ENCODE measurements at regions not wholly inside any gene's neighbourhood (a gene's known extent, or its start where the extent isn't known, plus 50 kb on each side); places are given as distances from the start of the nearest gene placed in this dataset.
"Not testable (repeated sequence)": the region's sequence is repeated elsewhere in the genome, so short reads cannot be mapped to it uniquely, and the experiment has no call there.

DNA sequence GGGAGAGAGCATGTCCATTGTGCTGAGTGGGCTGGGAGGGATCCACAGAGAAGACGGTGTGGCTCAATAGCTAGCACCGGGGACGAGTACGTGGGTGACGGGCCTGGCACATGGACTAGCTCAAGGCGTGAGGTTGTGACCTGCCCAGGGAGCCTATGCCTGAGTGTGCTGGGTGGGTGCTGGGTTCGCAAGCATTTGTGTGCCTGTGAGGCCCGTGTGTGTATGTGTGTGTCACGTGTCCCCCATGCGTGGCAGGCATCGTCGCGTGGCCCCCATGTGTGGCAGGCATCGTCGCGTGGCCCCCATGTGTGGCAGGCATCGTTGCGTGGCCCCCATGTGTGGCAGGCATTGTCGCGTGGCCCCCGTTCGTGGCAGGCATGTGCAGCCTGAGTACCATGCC is 109.2 kb downstream of the TMEM121 start:
- peaks cover 7% of the 10 kb centered on the region for H3K27me3 ChIP-seq (ENCODE audit: insufficient read depth, low read depth, severe bottlenecking)
- H3K9me3 ChIP-seq (ENCODE audit: severe bottlenecking), result peaks cover 13% of the 10 kb centered on the region
- no peaks in the 10 kb centered on the region for H3K36me3 ChIP-seq
- TF ChIP-seq, protein P1, sequence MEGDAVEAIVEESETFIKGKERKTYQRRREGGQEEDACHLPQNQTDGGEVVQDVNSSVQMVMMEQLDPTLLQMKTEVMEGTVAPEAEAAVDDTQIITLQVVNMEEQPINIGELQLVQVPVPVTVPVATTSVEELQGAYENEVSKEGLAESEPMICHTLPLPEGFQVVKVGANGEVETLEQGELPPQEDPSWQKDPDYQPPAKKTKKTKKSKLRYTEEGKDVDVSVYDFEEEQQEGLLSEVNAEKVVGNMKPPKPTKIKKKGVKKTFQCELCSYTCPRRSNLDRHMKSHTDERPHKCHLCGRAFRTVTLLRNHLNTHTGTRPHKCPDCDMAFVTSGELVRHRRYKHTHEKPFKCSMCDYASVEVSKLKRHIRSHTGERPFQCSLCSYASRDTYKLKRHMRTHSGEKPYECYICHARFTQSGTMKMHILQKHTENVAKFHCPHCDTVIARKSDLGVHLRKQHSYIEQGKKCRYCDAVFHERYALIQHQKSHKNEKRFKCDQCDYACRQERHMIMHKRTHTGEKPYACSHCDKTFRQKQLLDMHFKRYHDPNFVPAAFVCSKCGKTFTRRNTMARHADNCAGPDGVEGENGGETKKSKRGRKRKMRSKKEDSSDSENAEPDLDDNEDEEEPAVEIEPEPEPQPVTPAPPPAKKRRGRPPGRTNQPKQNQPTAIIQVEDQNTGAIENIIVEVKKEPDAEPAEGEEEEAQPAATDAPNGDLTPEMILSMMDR (IDR thresholded peaks at IDR 0.05; ENCODE audit: low read depth, low read length), result no peak
- H3K4me3 ChIP-seq (ENCODE audit: low read depth, low read length), result no peak overlapping the region
- H3K27ac ChIP-seq, result no peak overlapping the region
- DNase-seq, result no peak

- H3K27me3 ChIP-seq (ENCODE audit: insufficient read depth, low read depth, severe bottlenecking); H3K4me3 ChIP-seq (ENCODE audit: low read depth, low read length); DNase-seq; H3K36me3 ChIP-seq; H3K27ac ChIP-seq: not testable (repeated sequence)
- peaks cover 12% of the 10 kb centered on the region for H3K9me3 ChIP-seq (ENCODE audit: severe bottlenecking)
These were observed 109.6 kb downstream of the TMEM121 start for GRCh38 chr14:105636021-105636420.

- no peak overlapping the region for H3K27ac ChIP-seq
- no peak overlapping the region for H3K4me3 ChIP-seq (ENCODE audit: low read depth, low read length)
- H3K36me3 ChIP-seq, result no peaks in the 10 kb centered on the region
- TF ChIP-seq, protein P1 (IDR thresholded peaks at IDR 0.05; ENCODE audit: low read depth, low read length), result no peak
- peaks cover 6% of the 10 kb centered on the region for H3K9me3 ChIP-seq (ENCODE audit: severe bottlenecking)
- H3K27me3 ChIP-seq (ENCODE audit: insufficient read depth, low read depth, severe bottlenecking), result peaks cover 6% of the 10 kb centered on the region
- no peak for DNase-seq
These were observed 110.6 kb downstream of the TMEM121 start for GRCh38 chr14:105636935-105637334.

DNA sequence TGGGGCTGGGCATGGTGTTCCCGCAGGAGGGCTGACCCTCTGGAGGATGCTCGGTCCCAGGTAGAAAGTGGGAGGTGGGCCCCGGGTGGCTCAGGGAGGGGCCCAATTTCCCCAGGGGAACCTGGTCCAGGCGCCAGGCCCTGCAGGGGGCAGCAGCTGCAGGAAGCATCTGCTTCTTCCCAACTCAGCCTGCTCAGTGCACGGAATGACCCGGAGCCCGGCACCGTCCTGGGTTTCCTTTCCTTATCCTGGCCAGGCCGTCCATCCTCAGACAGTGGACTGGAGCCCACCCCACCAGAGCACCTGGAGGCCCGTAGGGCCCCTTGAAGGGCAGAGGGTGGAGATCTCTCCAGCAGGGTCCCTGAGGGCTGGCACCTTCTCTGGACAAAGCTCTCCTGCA is 111.0 kb downstream of the TMEM121 start:
- not testable (repeated sequence) for H3K27ac ChIP-seq; H3K4me3 ChIP-seq (ENCODE audit: low read depth, low read length); H3K36me3 ChIP-seq; H3K27me3 ChIP-seq (ENCODE audit: insufficient read depth, low read depth, severe bottlenecking); DNase-seq; H3K9me3 ChIP-seq (ENCODE audit: severe bottlenecking)

DNA sequence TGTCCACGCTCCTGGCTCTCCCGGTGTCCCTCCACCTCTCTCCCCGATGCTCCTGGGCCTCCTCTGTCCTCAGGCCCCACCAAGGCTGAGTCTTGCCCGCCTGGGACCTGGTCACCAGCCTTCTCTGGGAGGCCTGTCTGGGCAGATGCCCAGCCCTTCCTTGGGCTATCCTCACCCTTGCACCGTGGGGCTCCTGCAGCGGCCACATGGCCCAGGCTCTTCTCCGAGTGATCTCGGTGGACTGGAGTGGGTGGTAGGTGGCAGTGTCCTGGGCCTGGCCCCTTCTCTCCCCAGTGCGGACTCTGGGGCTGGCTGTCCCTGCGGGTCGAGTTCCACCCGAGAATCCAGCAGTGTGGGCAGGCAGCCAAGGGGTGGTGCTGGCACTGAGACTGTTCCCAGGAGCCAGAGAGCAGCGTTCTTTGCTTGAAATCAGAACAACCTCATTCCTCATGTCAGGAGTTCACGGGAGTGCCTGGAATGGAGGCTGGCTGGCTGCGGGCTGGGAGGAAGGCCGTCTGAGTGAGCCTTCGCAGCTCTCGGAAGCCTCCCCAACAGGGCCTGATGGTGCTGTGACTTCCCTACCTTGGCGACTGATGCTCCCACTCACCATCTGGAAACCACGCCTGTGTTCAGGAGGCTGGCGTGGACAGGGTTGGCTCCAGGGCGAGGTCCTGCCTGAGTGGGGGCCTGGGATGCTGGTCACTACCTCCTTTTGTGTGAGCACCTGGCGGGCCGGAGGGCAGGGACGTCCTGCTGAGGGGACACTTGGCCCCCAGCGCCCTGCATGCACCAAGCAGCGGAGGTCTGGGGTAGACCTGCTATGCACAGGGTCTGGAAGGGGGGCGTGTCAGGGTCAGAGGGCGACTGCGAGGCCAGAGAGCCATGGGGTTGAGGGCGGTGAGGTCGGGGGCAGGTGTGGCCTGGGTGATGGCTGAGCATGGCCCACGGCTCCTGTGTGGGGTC is 113.9 kb downstream of the TMEM121 start:
- not testable (repeated sequence) for H3K27me3 ChIP-seq (ENCODE audit: insufficient read depth, low read depth, severe bottlenecking); H3K36me3 ChIP-seq; H3K27ac ChIP-seq; H3K9me3 ChIP-seq (ENCODE audit: severe bottlenecking); H3K4me3 ChIP-seq (ENCODE audit: low read depth, low read length); DNase-seq

DNA sequence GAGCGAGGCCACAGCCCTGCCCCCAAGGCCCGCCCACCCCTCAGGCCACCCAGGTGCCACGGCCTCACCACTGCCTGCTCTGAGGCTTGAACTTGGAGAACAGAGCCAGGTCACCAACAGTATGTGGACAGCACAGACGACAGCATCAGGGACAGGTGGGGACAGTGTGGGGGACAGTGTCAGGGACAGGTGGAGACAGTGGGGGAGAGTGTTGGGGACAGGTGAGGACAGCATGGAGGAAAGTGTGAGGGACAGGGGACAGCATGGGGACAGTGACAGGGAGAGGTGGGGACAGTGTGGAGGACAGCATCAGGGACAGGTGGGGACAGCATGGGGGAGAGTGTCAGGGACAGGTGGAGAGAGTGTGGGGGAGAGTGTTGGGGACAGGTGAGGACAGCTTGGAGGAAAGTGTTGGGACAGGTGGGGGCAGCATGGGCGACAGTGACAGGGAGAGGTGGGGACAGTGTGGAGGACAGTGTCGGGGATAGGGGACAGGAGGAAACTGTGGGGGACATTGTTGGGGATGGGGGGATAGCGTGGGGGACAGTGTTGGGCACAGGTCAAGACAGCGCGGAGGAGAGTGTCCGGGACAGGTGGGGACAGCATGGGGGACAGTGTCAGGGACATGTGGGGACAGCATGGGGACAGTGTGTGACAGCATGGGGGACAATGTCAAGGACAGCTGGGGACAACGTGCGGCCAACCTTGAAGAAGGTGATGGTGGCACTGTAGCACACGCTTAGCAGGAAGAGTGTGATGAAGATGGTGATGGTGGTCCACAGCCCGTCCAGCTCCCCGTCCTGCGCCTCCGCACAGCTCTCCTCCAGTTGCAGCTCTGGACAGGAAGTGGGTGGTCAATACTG is 114.9 kb downstream of the TMEM121 start:
- no peak for DNase-seq
- Histone ChIP-seq H3K27me3 (ENCODE audit: insufficient read depth, low read depth, severe bottlenecking) (no peaks in the 10 kb centered on the region), H3K36me3 (no peaks in the 10 kb centered on the region), H3K27ac (no peak overlapping the region), H3K9me3 (ENCODE audit: severe bottlenecking) (no peaks in the 10 kb centered on the region), H3K4me3 (ENCODE audit: low read depth, low read length) (no peak overlapping the region)
- TF ChIP-seq, protein P1 (IDR thresholded peaks at IDR 0.05; ENCODE audit: low read depth, low read length), result no peak

GRCh38 chr14:105641951-105642350 is 115.6 kb downstream of the TMEM121 start:
- not testable (repeated sequence) for H3K27me3 ChIP-seq (ENCODE audit: insufficient read depth, low read depth, severe bottlenecking); H3K9me3 ChIP-seq (ENCODE audit: severe bottlenecking); H3K36me3 ChIP-seq; H3K4me3 ChIP-seq (ENCODE audit: low read depth, low read length); H3K27ac ChIP-seq; DNase-seq

- not testable (repeated sequence) for H3K27ac ChIP-seq; H3K27me3 ChIP-seq (ENCODE audit: insufficient read depth, low read depth, severe bottlenecking); H3K4me3 ChIP-seq (ENCODE audit: low read depth, low read length); DNase-seq; H3K9me3 ChIP-seq (ENCODE audit: severe bottlenecking); H3K36me3 ChIP-seq
These were observed 116.1 kb downstream of the TMEM121 start for GRCh38 chr14:105642486-105642885.

DNA sequence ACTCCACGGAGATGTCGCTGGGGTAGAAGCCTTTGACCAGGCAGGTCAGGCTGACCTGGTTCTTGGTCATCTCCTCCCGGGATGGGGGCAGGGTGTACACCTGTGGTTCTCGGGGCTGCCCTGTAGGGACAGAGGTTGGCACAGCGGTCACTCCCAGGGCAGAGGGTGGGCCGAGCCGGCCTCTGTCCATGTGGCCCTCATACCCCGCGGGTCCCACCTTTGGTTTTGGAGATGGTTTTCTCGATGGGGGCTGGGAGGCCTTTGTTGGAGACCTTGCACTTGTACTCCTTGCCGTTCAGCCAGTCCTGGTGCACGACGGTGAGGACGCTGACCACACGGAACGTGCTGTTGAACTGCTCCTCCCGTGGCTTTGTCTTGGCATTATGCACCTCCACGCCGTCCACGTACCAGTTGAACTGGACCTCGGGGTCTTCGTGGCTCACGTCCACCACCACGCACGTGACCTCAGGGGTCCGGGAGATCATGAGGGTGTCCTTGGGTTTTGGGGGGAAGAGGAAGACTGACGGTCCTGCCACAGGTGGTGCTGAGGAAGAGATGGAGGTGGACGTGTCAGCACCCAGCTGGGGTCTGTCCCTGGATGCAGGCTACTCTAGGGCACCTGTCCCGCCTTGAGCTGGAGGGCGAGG is 117.1 kb downstream of the TMEM121 start:
- not testable (repeated sequence) for H3K9me3 ChIP-seq (ENCODE audit: severe bottlenecking); DNase-seq; H3K4me3 ChIP-seq (ENCODE audit: low read depth, low read length); H3K27me3 ChIP-seq (ENCODE audit: insufficient read depth, low read depth, severe bottlenecking); H3K27ac ChIP-seq; H3K36me3 ChIP-seq

GRCh38 chr14:105644053-105644435 is 117.7 kb downstream of the TMEM121 start:
- H3K4me3 ChIP-seq (ENCODE audit: low read depth, low read length); H3K27ac ChIP-seq; H3K27me3 ChIP-seq (ENCODE audit: insufficient read depth, low read depth, severe bottlenecking); DNase-seq; H3K9me3 ChIP-seq (ENCODE audit: severe bottlenecking); H3K36me3 ChIP-seq: not testable (repeated sequence)

GRCh38 chr14:105644457-105644856 is 118.1 kb downstream of the TMEM121 start:
- DNase-seq; H3K9me3 ChIP-seq (ENCODE audit: severe bottlenecking); H3K36me3 ChIP-seq; H3K27ac ChIP-seq; H3K4me3 ChIP-seq (ENCODE audit: low read depth, low read length); H3K27me3 ChIP-seq (ENCODE audit: insufficient read depth, low read depth, severe bottlenecking): not testable (repeated sequence)
